Neuronal stem cell (in vitro differentiated cells): ENCODE measurements at regions not wholly inside any gene's neighbourhood (a gene's known extent, or its start where the extent isn't known, plus 50 kb on each side); places are given as distances from the start of the nearest gene placed in this dataset.

ENCODE experiments used
- DNase-seq: peaks from one replicate; pipeline ENCODE4 v3.0.0-alpha.2; 2013; ENCODE audit warnings: low spot score
- H2AFZ ChIP-seq: one replicate; pipeline ENCODE4 v1.6.1; 2013; ENCODE audit warnings: mild to moderate bottlenecking, low read length, inconsistent platforms
- H2AK5ac ChIP-seq: 2 replicates; pipeline ENCODE4 v1.6.1; 2013; ENCODE audit warnings: low read depth, mild to moderate bottlenecking, inconsistent platforms, low read length, moderate library complexity, mixed read lengths
- H2BK120ac ChIP-seq: 2 replicates; pipeline ENCODE4 v1.6.1; 2013; ENCODE audit warnings: low read depth, mild to moderate bottlenecking, inconsistent platforms, low read length, moderate library complexity, mixed read lengths
- H2BK12ac ChIP-seq: one replicate; pipeline ENCODE4 v1.6.1; 2013; ENCODE audit warnings: low read length, inconsistent platforms
- H2BK15ac ChIP-seq: 2 replicates; pipeline ENCODE4 v1.6.1; 2013; ENCODE audit warnings: mild to moderate bottlenecking, low read length, inconsistent platforms, mixed read lengths
- H2BK5ac ChIP-seq: one replicate; pipeline ENCODE4 v1.6.1; 2013; ENCODE audit warnings: inconsistent platforms, mild to moderate bottlenecking, low read length, moderate library complexity
- H3K14ac ChIP-seq: one replicate; pipeline ENCODE4 v1.6.1; 2013; ENCODE audit warnings: low read length, inconsistent platforms
- H3K18ac ChIP-seq: 2 replicates; pipeline ENCODE4 v1.6.1; 2013; ENCODE audit warnings: low read length, inconsistent platforms
- H3K23ac ChIP-seq: 2 replicates; pipeline ENCODE4 v1.6.1; 2013; ENCODE audit warnings: low read depth, mild to moderate bottlenecking, mixed read lengths, low read length, inconsistent platforms; ENCODE audit not compliant: poor library complexity
- H3K27ac ChIP-seq: replicated peaks from 3 replicates; pipeline ENCODE4 v1.5.1; 2013; ENCODE audit warnings: low read length, inconsistent platforms
- H3K27me3 ChIP-seq, 3 experiments: 2 replicates each; pipeline ENCODE4 v1.6.1; 2013; ENCODE audit warnings: low read length in 3 of 3, mild to moderate bottlenecking in 2 of 3, inconsistent platforms in 1 of 3, low read depth in 1 of 3, mixed read lengths in 1 of 3, moderate library complexity in 1 of 3; ENCODE audit not compliant: control insufficient read depth in 3 of 3, insufficient read depth in 3 of 3
- H3K36me3 ChIP-seq, 2 donors: replicated peaks in 1 of 2; 2 replicates each; pipeline ENCODE4 v1.6.1; 2013; ENCODE audit warnings: low read length in 2 of 2; ENCODE audit not compliant: control insufficient read depth in 2 of 2, insufficient read depth in 2 of 2
- H3K4ac ChIP-seq: 2 replicates; pipeline ENCODE4 v1.6.1; 2013; ENCODE audit warnings: inconsistent platforms, mild to moderate bottlenecking, low read length, moderate library complexity
- H3K4me1 ChIP-seq, 2 donors: 1 replicate in 1 of 2; 2 replicates in 1 of 2; pipeline ENCODE4 v1.6.1; 2013; ENCODE audit warnings: low read length in 2 of 2, low read depth in 1 of 2; ENCODE audit not compliant: control insufficient read depth in 2 of 2, insufficient read depth in 1 of 2
- H3K4me2 ChIP-seq: one replicate; pipeline ENCODE4 v1.6.1; 2013; ENCODE audit warnings: mild to moderate bottlenecking, low read length, inconsistent platforms; ENCODE audit not compliant: insufficient read depth, poor library complexity, severe bottlenecking
- H3K4me3 ChIP-seq, 2 donors: 2 replicates each; pipeline ENCODE4 v1.5.1; 2013; ENCODE audit warnings: low read length in 2 of 2, mild to moderate bottlenecking in 2 of 2, inconsistent platforms in 1 of 2, moderate library complexity in 1 of 2
- H3K79me1 ChIP-seq: one replicate; pipeline ENCODE4 v1.6.1; 2013; ENCODE audit warnings: low read depth, mild to moderate bottlenecking, inconsistent platforms, low read length, moderate library complexity
- H3K9ac ChIP-seq: one replicate; pipeline ENCODE4 v1.6.1; 2013; ENCODE audit warnings: mild to moderate bottlenecking, low read depth, low read length, inconsistent platforms; ENCODE audit not compliant: poor library complexity
- H3K9me3 ChIP-seq, 2 donors: replicated peaks in 1 of 2; 2 replicates each; pipeline versions ENCODE3 to v1.6.1; 2013; ENCODE audit warnings: low read length in 2 of 2, mild to moderate bottlenecking in 2 of 2, inconsistent platforms in 1 of 2, low read depth in 1 of 2, mixed read lengths in 1 of 2, moderate library complexity in 1 of 2; ENCODE audit not compliant: control insufficient read depth in 2 of 2, insufficient read depth in 1 of 2
- H4K8ac ChIP-seq: one replicate; pipeline ENCODE4 v1.6.1; 2013; ENCODE audit warnings: low read depth, mild to moderate bottlenecking, inconsistent platforms, low read length, moderate library complexity
- H4K91ac ChIP-seq: one replicate; pipeline ENCODE4 v1.6.1; 2013; ENCODE audit warnings: low read length, low read depth, mild to moderate bottlenecking, inconsistent platforms; ENCODE audit not compliant: poor library complexity
- WGBS, 2 donors: extraction: QIAGEN DNeasy Blood & Tissue Kit; methylation state at CpG; one replicate each; pipeline ENCODE4 v1.1.7; 2013; ENCODE audit warnings: missing lambda C conversion rate in 2 of 2, mixed read lengths in 1 of 2; ENCODE audit not compliant: insufficient read length in 2 of 2, insufficient replicate concordance in 1 of 2; ENCODE audit errors: extremely low coverage in 2 of 2; 5-methylcytosine and 5-hydroxymethylcytosine counted together

- Histone ChIP-seq H3K36me3 (no peaks in the 10 kb centered on the region), H2BK12ac (no peak overlapping the region), H3K18ac (no peak overlapping the region), H2AK5ac (no peak overlapping the region), H4K8ac (no peak overlapping the region), H3K27me3 (no peaks in the 10 kb centered on the region), H3K27ac (no peak overlapping the region), H3K4me1 (no peaks in the 10 kb centered on the region), H2BK15ac (no peak overlapping the region), H2BK120ac (no peak overlapping the region), H3K14ac (no peak overlapping the region), H3K23ac (no peak overlapping the region), H3K9me3 (no peaks in the 10 kb centered on the region), H2AFZ (no peak overlapping the region), H3K4me2 (no peak overlapping the region), H3K79me1 (no peaks in the 10 kb centered on the region), H3K9ac (no peak overlapping the region), H2BK5ac (no peak overlapping the region), H3K4ac (no peak overlapping the region), H3K4me3 (no peak overlapping the region), H4K91ac (no peak overlapping the region)
- DNase-seq = no peak
- WGBS, 2 donors = no CpG with 5 or more reads among the region's 1 CpG
Measured at GRCh38 chr6:155740781-155741399, 285.3 kb upstream of the NOX3 start.

GRCh38 chr6:155738602-155739105 lies 283.0 kb upstream of the NOX3 start:
- Histone ChIP-seq H3K4ac (no peak overlapping the region), H3K27ac (no peak overlapping the region), H3K4me3 (no peak overlapping the region), H3K9me3 (no peaks in the 10 kb centered on the region), H3K18ac (no peak overlapping the region), H3K36me3 (no peaks in the 10 kb centered on the region), H2BK5ac (no peak overlapping the region), H3K9ac (no peak overlapping the region), H3K4me2 (no peak overlapping the region), H2AK5ac (no peak overlapping the region), H2BK12ac (no peak overlapping the region), H3K14ac (no peak overlapping the region), H3K23ac (no peak overlapping the region), H3K27me3 (no peaks in the 10 kb centered on the region), H3K79me1 (no peaks in the 10 kb centered on the region), H4K8ac (no peak overlapping the region), H3K4me1 (no peaks in the 10 kb centered on the region), H4K91ac (no peak overlapping the region), H2BK15ac (no peak overlapping the region), H2BK120ac (no peak overlapping the region), H2AFZ (no peak overlapping the region)
- WGBS, 2 donors = no CpG with 5 or more reads among the region's 3 CpGs
- DNase-seq = no peak

GRCh38 chr6:155717374-155717773 lies 261.7 kb upstream of the NOX3 start:
- no CpG with 5 or more reads among the region's 1 CpG for WGBS, 2 donors
- Histone ChIP-seq H3K23ac (no peak overlapping the region), H3K9ac (no peak overlapping the region), H2BK5ac (no peak overlapping the region), H3K27ac (no peak overlapping the region), H4K91ac (no peak overlapping the region), H2BK15ac (no peak overlapping the region), H2BK120ac (no peak overlapping the region), H3K36me3 (no peaks in the 10 kb centered on the region), H3K4me3 (no peak overlapping the region), H2AFZ (no peak overlapping the region), H2BK12ac (no peak overlapping the region), H3K79me1 (no peaks in the 10 kb centered on the region), H3K4me1 (no peaks in the 10 kb centered on the region), H2AK5ac (no peak overlapping the region), H3K4ac (no peak overlapping the region), H3K18ac (no peak overlapping the region), H3K4me2 (no peak overlapping the region), H3K27me3 (no peaks in the 10 kb centered on the region), H3K14ac (no peak overlapping the region), H4K8ac (no peak overlapping the region), H3K9me3 (no peaks in the 10 kb centered on the region)
- no peak for DNase-seq

GRCh38 chr6:155710704-155711103 lies 255.1 kb upstream of the NOX3 start:
- Histone ChIP-seq H3K79me1 (no peaks in the 10 kb centered on the region), H3K36me3 (no peaks in the 10 kb centered on the region), H3K9me3 (no peaks in the 10 kb centered on the region), H2BK5ac (no peak overlapping the region), H4K8ac (no peak overlapping the region), H3K4me3 (no peak overlapping the region), H4K91ac (no peak overlapping the region), H2BK120ac (no peak overlapping the region), H3K4me2 (no peak overlapping the region), H3K9ac (no peak overlapping the region), H3K23ac (no peak overlapping the region), H3K27me3 (no peaks in the 10 kb centered on the region), H3K4ac (no peak overlapping the region), H2AK5ac (no peak overlapping the region), H2AFZ (no peak overlapping the region), H3K4me1 (no peaks in the 10 kb centered on the region), H3K27ac (no peak overlapping the region), H3K18ac (no peak overlapping the region), H2BK15ac (no peak overlapping the region), H3K14ac (no peak overlapping the region), H2BK12ac (no peak overlapping the region)
- no CpG with 5 or more reads among the region's 2 CpGs for WGBS, 2 donors
- DNase-seq = no peak
